Left ventricle myocardium superior (tissue), 1 donor: ENCODE measurements at regions not wholly inside any gene's neighbourhood (a gene's known extent, or its start where the extent isn't known, plus 50 kb on each side); places are given as distances from the start of the nearest gene placed in this dataset.
A peak's percentile ranks its signal among the peaks of the same experiment; 100 is the strongest.
"Not testable (repeated sequence)": the region's sequence is repeated elsewhere in the genome, so short reads cannot be mapped to it uniquely, and the experiment has no call there.

Experiments
- ATAC-seq: fragments of 200-7000 bp; cut with Tn5 transposase; one replicate; pipeline ENCODE4 v1.9.1; 2020; ENCODE audit warnings: mild to moderate bottlenecking, moderate library complexity
- DNase-seq: peaks from one replicate; pipeline ENCODE4 v3.0.0-alpha.2; 2020
- intact Hi-C: fragments of 100-400 bp; cut with micrococcal nuclease; formaldehyde crosslinking; loops from one replicate; pipeline ENCODE4 v1.11.0; 2022
- donor health status: DM: no; HTN: yes; CAD: no; lungs with severe emphysema.

- ATAC-seq: no peak
- no peak for DNase-seq
- intact Hi-C loops: no loop called here
These were observed 454.1 kb upstream of the NOX3 start for GRCh38 chr6:155909710-155910109.

- no peak for ATAC-seq
- intact Hi-C loops: no loop called here
- DNase-seq: no peak
These were observed 440.0 kb upstream of the NOX3 start for GRCh38 chr6:155895641-155896040.

- ATAC-seq: no peak
- intact Hi-C loops: no loop called here
- no peak for DNase-seq
These were observed 439.1 kb upstream of the NOX3 start for GRCh38 chr6:155894758-155895157.

GRCh38 chr6:155894262-155894661 is 438.6 kb upstream of the NOX3 start:
- DNase-seq (no peak), ATAC-seq (no peak)
- intact Hi-C loops: no loop called here

GRCh38 chr6:155890409-155890808 is 434.8 kb upstream of the NOX3 start:
- intact Hi-C loops: no loop called here
- no peak for ATAC-seq
- DNase-seq: no peak

- DNase-seq (no peak), ATAC-seq (no peak)
- intact Hi-C loops: no loop called here
These were observed 433.8 kb upstream of the NOX3 start for GRCh38 chr6:155889410-155889809.

- intact Hi-C loops: no loop called here
- ATAC-seq: no peak
- DNase-seq: no peak
These were observed 431.8 kb upstream of the NOX3 start for GRCh38 chr6:155887421-155887820.

GRCh38 chr6:155883741-155884140 is 428.1 kb upstream of the NOX3 start:
- no peak for ATAC-seq
- DNase-seq: no peak
- intact Hi-C loops: no loop called here

- ATAC-seq (no peak), DNase-seq (no peak)
- intact Hi-C loops: no loop called here
These were observed 427.7 kb upstream of the NOX3 start for GRCh38 chr6:155883334-155883731.

- no peak for ATAC-seq
- intact Hi-C loops: no loop called here
These were observed 427.1 kb upstream of the NOX3 start for GRCh38 chr6:155882527-155883333.

GRCh38 chr6:155881826-155882526 is 426.3 kb upstream of the NOX3 start:
- intact Hi-C loops: no loop called here
- DNase-seq (peak; percentile 28), ATAC-seq (no peak)

More at GRCh38 chr6:155882527-155883333, 427.1 kb upstream of the NOX3 start:
- no peak for DNase-seq

GRCh38 chr6:155880900-155881299 is 425.3 kb upstream of the NOX3 start:
- DNase-seq: no peak
- ATAC-seq: no peak
- intact Hi-C loops: no loop called here

GRCh38 chr6:155872961-155873360 is 417.3 kb upstream of the NOX3 start:
- intact Hi-C loops: no loop called here
- DNase-seq: no peak
- ATAC-seq: no peak

- DNase-seq (no peak), ATAC-seq (no peak)
- intact Hi-C loops: no loop called here
These were observed 412.0 kb upstream of the NOX3 start for GRCh38 chr6:155867682-155868081.

GRCh38 chr6:155866676-155867390 is 411.2 kb upstream of the NOX3 start:
- intact Hi-C loops, ATAC-seq: not testable (repeated sequence)
- peak; percentile 19 for DNase-seq

GRCh38 chr6:155861821-155862220 is 406.2 kb upstream of the NOX3 start:
- no peak for DNase-seq
- ATAC-seq: no peak
- intact Hi-C loops: no loop called here

GRCh38 chr6:155858906-155859305 is 403.3 kb upstream of the NOX3 start:
- intact Hi-C loops, ATAC-seq, DNase-seq: not testable (repeated sequence)

- ATAC-seq (no peak), DNase-seq (no peak)
- intact Hi-C loops: no loop called here
These were observed 399.1 kb upstream of the NOX3 start for GRCh38 chr6:155854787-155855186.

- intact Hi-C loops: no loop called here
- ATAC-seq: no peak
- DNase-seq: no peak
These were observed 397.4 kb upstream of the NOX3 start for GRCh38 chr6:155853011-155853410.

GRCh38 chr6:155850408-155850841 is 394.8 kb upstream of the NOX3 start:
- intact Hi-C loops: no loop called here
- DNase-seq (no peak), ATAC-seq (no peak)
